CD4-positive, alpha-beta memory T cell (primary cell): ENCODE measurements at regions not wholly inside any gene's neighbourhood (a gene's known extent, or its start where the extent isn't known, plus 50 kb on each side); places are given as distances from the start of the nearest gene placed in this dataset.

Source experiments
- CTCF ChIA-PET: fragments of 350-600 bp; sonication (Branson Sonifier 250); formaldehyde crosslinking; loops from one replicate; lab custom pipeline; 2021; ENCODE audit warnings: inconsistent platforms; ENCODE audit not compliant: partially characterized antibody; lab: Charles Lee
- POLR2A ChIA-PET: fragments of 350-600 bp; sonication (Branson Sonifier 250); formaldehyde crosslinking; loops from one replicate; lab custom pipeline; 2021; ENCODE audit not compliant: partially characterized antibody; lab: Charles Lee
- DNase-seq, 5 donors: peaks; one replicate each; pipeline versions ENCODE4 v3.0.0 to v3.0.0-alpha.2; 2020 to 2022; ENCODE audit warnings: mixed read lengths in 1 of 5
- H3K27ac ChIP-seq: one replicate; pipeline ENCODE4 v1.7.0; 2013; ENCODE audit warnings: low read depth, low read length
- H3K27me3 ChIP-seq: 2 replicates; pipeline ENCODE4 v1.7.0; 2013; ENCODE audit warnings: mild to moderate bottlenecking, low read length, moderate library complexity; ENCODE audit not compliant: insufficient read depth
- H3K36me3 ChIP-seq: 2 replicates; pipeline ENCODE4 v1.7.0; 2013; ENCODE audit warnings: mild to moderate bottlenecking, low read length, moderate library complexity; ENCODE audit not compliant: insufficient read depth
- H3K4me1 ChIP-seq: 2 replicates; pipeline ENCODE4 v1.7.0; 2013; ENCODE audit warnings: mild to moderate bottlenecking, low read length, moderate library complexity; ENCODE audit not compliant: insufficient read depth
- H3K4me3 ChIP-seq, 2 donors: one replicate each; pipeline ENCODE4 v1.7.0; 2013; ENCODE audit warnings: low read length in 2 of 2, mild to moderate bottlenecking in 1 of 2
- H3K9me3 ChIP-seq, 2 donors: one replicate each; pipeline ENCODE4 v1.7.0; 2013; ENCODE audit warnings: low read length in 2 of 2, control low read depth in 1 of 2; ENCODE audit not compliant: control insufficient read depth in 1 of 2
- H3K27ac Mint-ChIP-seq, 7 donors: one replicate each; pipeline ENCODE4 v1.8.0; 2020 to 2021; ENCODE audit warnings: mixed read lengths in 7 of 7, mild to moderate bottlenecking in 6 of 7, inconsistent platforms in 3 of 7, moderate library complexity in 3 of 7
- H3K27me3 Mint-ChIP-seq, 2 donors: one replicate each; pipeline ENCODE4 v1.8.0; 2020 to 2021; ENCODE audit warnings: mixed read lengths in 2 of 2
- H3K36me3 Mint-ChIP-seq, 2 donors: one replicate each; pipeline ENCODE4 v1.8.0; 2020 to 2021; ENCODE audit warnings: mixed read lengths in 2 of 2, inconsistent platforms in 1 of 2, mild to moderate bottlenecking in 1 of 2
- H3K4me1 Mint-ChIP-seq, 4 donors: one replicate each; pipeline ENCODE4 v1.8.0; 2020 to 2021; ENCODE audit warnings: mixed read lengths in 4 of 4, mild to moderate bottlenecking in 1 of 4
- H3K4me3 Mint-ChIP-seq, 8 donors: one replicate each; pipeline ENCODE4 v1.8.0; 2020 to 2021; ENCODE audit warnings: mixed read lengths in 8 of 8, mild to moderate bottlenecking in 7 of 8, moderate library complexity in 6 of 8, inconsistent platforms in 3 of 8
- H3K9me3 Mint-ChIP-seq, 8 donors: one replicate each; pipeline ENCODE4 v1.8.0; 2020 to 2021; ENCODE audit warnings: mixed read lengths in 8 of 8, mild to moderate bottlenecking in 5 of 8, inconsistent platforms in 3 of 8, moderate library complexity in 1 of 8
- intact Hi-C: fragments of 100-400 bp; cut with micrococcal nuclease; formaldehyde crosslinking; loops from one replicate; pipeline ENCODE4 v1.15.1; 2023

GRCh38 chr2:180336550-180336949 lies 329.5 kb upstream of the CWC22 start:
- H3K27ac Mint-ChIP-seq, result no peak overlapping the region
- H3K9me3 Mint-ChIP-seq, result peaks cover 4 to 47% (median 27%) of the 10 kb centered on the region in 8 donors

GRCh38 chr2:180334514-180334913 lies 327.4 kb upstream of the CWC22 start:
- no peaks in the 10 kb centered on the region for H3K36me3 ChIP-seq
- CTCF ChIA-PET, result no interaction called here
- DNase-seq, result no peak
- no peaks in the 10 kb centered on the region for H3K27me3 ChIP-seq
- Mint-ChIP-seq H3K27ac (no peak overlapping the region), H3K9me3 (peaks cover 4 to 44% (median 30%) of the 10 kb centered on the region in 8 donors), H3K4me3 (no peak overlapping the region), H3K27me3 (no peaks in the 10 kb centered on the region), H3K4me1 (no peaks in the 10 kb centered on the region), H3K36me3 (no peaks in the 10 kb centered on the region)
- intact Hi-C loops, result no loop called here
- no peaks in the 10 kb centered on the region for H3K9me3 ChIP-seq
- H3K4me3 ChIP-seq, result no peak overlapping the region
- H3K4me1 ChIP-seq, result no peaks in the 10 kb centered on the region
- no peak overlapping the region for H3K27ac ChIP-seq
- POLR2A ChIA-PET, result no interaction called here

More at GRCh38 chr2:180336550-180336949, 329.5 kb upstream of the CWC22 start:
- no peaks in the 10 kb centered on the region for H3K4me1 Mint-ChIP-seq
- H3K36me3 Mint-ChIP-seq, result no peaks in the 10 kb centered on the region
- no peak overlapping the region for H3K4me3 Mint-ChIP-seq
- Histone ChIP-seq H3K9me3 (no peaks in the 10 kb centered on the region), H3K4me3 (no peak overlapping the region), H3K36me3 (no peaks in the 10 kb centered on the region), H3K27ac (no peak overlapping the region), H3K4me1 (no peaks in the 10 kb centered on the region), H3K27me3 (no peaks in the 10 kb centered on the region)
- intact Hi-C loops, result no loop called here
- CTCF ChIA-PET, result no interaction called here
- DNase-seq, result no peak
- POLR2A ChIA-PET, result no interaction called here
- no peaks in the 10 kb centered on the region for H3K27me3 Mint-ChIP-seq

- peaks cover 0 to 14% (median 8%) of the 10 kb centered on the region in 8 donors for H3K9me3 Mint-ChIP-seq
- H3K36me3 ChIP-seq, result no peaks in the 10 kb centered on the region
- DNase-seq, result no peak
- H3K4me3 ChIP-seq, result no peak overlapping the region
- no peaks in the 10 kb centered on the region for H3K4me1 ChIP-seq
- H3K27ac Mint-ChIP-seq, result no peak overlapping the region
- no peak overlapping the region for H3K27ac ChIP-seq
- H3K27me3 ChIP-seq, result no peaks in the 10 kb centered on the region
- H3K9me3 ChIP-seq, result no peaks in the 10 kb centered on the region
- intact Hi-C loops, result no loop called here
- no peaks in the 10 kb centered on the region for H3K27me3 Mint-ChIP-seq
- H3K36me3 Mint-ChIP-seq, result no peaks in the 10 kb centered on the region
- H3K4me3 Mint-ChIP-seq, result no peak overlapping the region
- ChIA-PET CTCF (no interaction called here), POLR2A (no interaction called here)
- H3K4me1 Mint-ChIP-seq, result no peaks in the 10 kb centered on the region
Measured at GRCh38 chr2:180328795-180329422, 321.8 kb upstream of the CWC22 start.

GRCh38 chr2:180327185-180327584 lies 320.1 kb upstream of the CWC22 start:
- H3K27ac ChIP-seq, result no peak overlapping the region
- H3K9me3 ChIP-seq, result no peaks in the 10 kb centered on the region
- no peaks in the 10 kb centered on the region for H3K36me3 Mint-ChIP-seq
- no peaks in the 10 kb centered on the region for H3K27me3 Mint-ChIP-seq
- no peaks in the 10 kb centered on the region for H3K27me3 ChIP-seq
- intact Hi-C loops, result no loop called here
- H3K36me3 ChIP-seq, result no peaks in the 10 kb centered on the region
- POLR2A ChIA-PET, result no interaction called here
- no peak for DNase-seq
- H3K27ac Mint-ChIP-seq, result no peak overlapping the region
- no peaks in the 10 kb centered on the region for H3K4me1 Mint-ChIP-seq
- CTCF ChIA-PET, result no interaction called here
- H3K4me3 ChIP-seq, result no peak overlapping the region
- H3K4me3 Mint-ChIP-seq, result no peak overlapping the region
- no peaks in the 10 kb centered on the region for H3K4me1 ChIP-seq
- H3K9me3 Mint-ChIP-seq, result peaks cover 0 to 7% (median 4%) of the 10 kb centered on the region in 8 donors

- Mint-ChIP-seq H3K4me3 (no peak overlapping the region), H3K36me3 (no peaks in the 10 kb centered on the region), H3K27ac (no peak overlapping the region), H3K27me3 (no peaks in the 10 kb centered on the region), H3K9me3 (peaks cover 0 to 7% (median 3%) of the 10 kb centered on the region in 8 donors), H3K4me1 (no peaks in the 10 kb centered on the region)
- intact Hi-C loops, result no loop called here
- Histone ChIP-seq H3K27ac (no peak overlapping the region), H3K9me3 (no peaks in the 10 kb centered on the region), H3K4me1 (no peaks in the 10 kb centered on the region), H3K4me3 (no peak overlapping the region), H3K27me3 (no peaks in the 10 kb centered on the region), H3K36me3 (no peaks in the 10 kb centered on the region)
- DNase-seq, result no peak
- POLR2A ChIA-PET, result no interaction called here
- CTCF ChIA-PET, result interaction anchor here (0.7 kb wide), 1 partner anchor 1077 kb away, joined by 3 read pairs; no protein-coding TSS in a partner anchor
Measured at GRCh38 chr2:180325416-180326120, 318.5 kb upstream of the CWC22 start.

- POLR2A ChIA-PET, result no interaction called here
- H3K27me3 Mint-ChIP-seq, result no peaks in the 10 kb centered on the region
- no peaks in the 10 kb centered on the region for H3K36me3 Mint-ChIP-seq
Measured at GRCh38 chr2:180324182-180324581, 317.1 kb upstream of the CWC22 start.

GRCh38 chr2:180322781-180323180 lies 315.7 kb upstream of the CWC22 start:
- no peaks in the 10 kb centered on the region for H3K36me3 Mint-ChIP-seq
- H3K4me1 Mint-ChIP-seq, result no peaks in the 10 kb centered on the region
- no peaks in the 10 kb centered on the region for H3K27me3 Mint-ChIP-seq

More at GRCh38 chr2:180324182-180324581, 317.1 kb upstream of the CWC22 start:
- no peaks in the 10 kb centered on the region for H3K4me1 Mint-ChIP-seq
- DNase-seq, result no peak
- Histone ChIP-seq H3K27me3 (no peaks in the 10 kb centered on the region), H3K36me3 (no peaks in the 10 kb centered on the region), H3K4me3 (no peak overlapping the region), H3K9me3 (no peaks in the 10 kb centered on the region), H3K4me1 (no peaks in the 10 kb centered on the region), H3K27ac (no peak overlapping the region)
- intact Hi-C loops, result no loop called here
- peaks cover 0 to 7% (median 2%) of the 10 kb centered on the region in 8 donors for H3K9me3 Mint-ChIP-seq
- no peak overlapping the region for H3K4me3 Mint-ChIP-seq
- H3K27ac Mint-ChIP-seq, result no peak overlapping the region
- CTCF ChIA-PET, result no interaction called here

More at GRCh38 chr2:180322781-180323180, 315.7 kb upstream of the CWC22 start:
- Mint-ChIP-seq H3K4me3 (no peak overlapping the region), H3K9me3 (peaks cover 0 to 7% (median 2%) of the 10 kb centered on the region in 8 donors), H3K27ac (no peak overlapping the region)
- CTCF ChIA-PET, result no interaction called here
- Histone ChIP-seq H3K4me3 (no peak overlapping the region), H3K9me3 (no peaks in the 10 kb centered on the region), H3K27ac (no peak overlapping the region), H3K27me3 (no peaks in the 10 kb centered on the region), H3K36me3 (no peaks in the 10 kb centered on the region), H3K4me1 (no peaks in the 10 kb centered on the region)
- intact Hi-C loops, result no loop called here
- POLR2A ChIA-PET, result no interaction called here
- no peak for DNase-seq
